HG03439 (cell line): ENCODE measurements at regions not wholly inside any gene's neighbourhood (a gene's known extent, or its start where the extent isn't known, plus 50 kb on each side); places are given as distances from the start of the nearest gene placed in this dataset.
"Not testable (repeated sequence)": the region's sequence is repeated elsewhere in the genome, so short reads cannot be mapped to it uniquely, and the experiment has no call there.

ENCODE experiments used
- ATAC-seq: cut with Tn5 transposase; IDR thresholded peaks from one replicate; pipeline ENCODE4 v1.9.1; 2021; ENCODE audit warnings: mild to moderate bottlenecking, moderate library complexity; ENCODE audit not compliant: unreplicated experiment

DNA sequence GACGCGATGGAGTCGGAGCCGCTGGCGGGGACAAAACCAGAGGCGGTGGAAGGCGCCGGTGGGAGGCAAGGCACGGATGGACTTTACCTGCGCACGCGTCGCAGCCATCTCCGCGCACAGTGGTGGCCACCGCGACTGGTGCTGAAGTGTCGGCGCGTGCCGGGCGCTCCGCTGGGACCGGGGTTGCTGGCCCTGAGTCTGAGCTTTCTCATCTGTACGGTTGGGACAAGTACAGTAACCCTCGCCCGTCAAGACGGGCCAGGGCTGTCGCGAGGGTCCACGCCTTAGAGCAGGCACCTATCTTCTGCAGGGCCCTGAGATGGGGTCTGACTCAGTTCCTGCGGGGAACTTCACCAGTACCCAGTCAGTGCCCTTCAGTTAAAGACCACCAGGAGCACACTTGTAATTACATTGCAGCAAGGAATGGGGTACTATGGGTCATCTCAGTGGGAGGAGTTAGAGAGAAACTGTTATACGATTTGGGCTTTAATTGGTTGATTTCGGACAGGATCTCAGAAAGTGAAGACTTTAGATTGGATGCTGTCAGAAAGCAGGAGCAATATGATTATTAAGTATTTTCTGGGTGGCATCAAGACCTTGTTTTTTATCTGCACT is 385.6 kb downstream of the SPATA31A6 start:
- ATAC-seq, result not testable (repeated sequence)

DNA sequence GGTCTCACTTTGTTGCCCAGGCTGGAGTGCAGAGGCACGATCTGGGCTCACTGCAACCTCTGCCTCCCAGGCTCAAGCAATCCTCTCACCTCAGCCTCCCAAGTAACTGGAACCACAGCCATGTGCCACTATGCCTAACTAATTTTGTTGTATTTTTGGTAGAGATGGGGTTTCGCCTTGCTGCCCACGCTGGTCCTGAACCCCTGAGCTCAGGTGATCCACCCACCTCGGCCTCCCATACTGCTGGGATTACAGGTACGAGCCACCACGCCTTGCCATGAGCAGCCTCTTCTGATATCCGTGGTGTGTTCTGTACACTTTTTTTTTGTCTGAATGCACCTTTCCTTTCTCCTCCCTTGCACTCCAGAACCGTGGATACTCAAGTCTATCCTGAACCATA is 394.4 kb downstream of the SPATA31A6 start:
- not testable (repeated sequence) for ATAC-seq
